ENCODE measurements at regions not wholly inside any gene's neighbourhood (a gene's known extent, or its start where the extent isn't known, plus 50 kb on each side); places are given as distances from the start of the nearest gene placed in this dataset.

DNA sequence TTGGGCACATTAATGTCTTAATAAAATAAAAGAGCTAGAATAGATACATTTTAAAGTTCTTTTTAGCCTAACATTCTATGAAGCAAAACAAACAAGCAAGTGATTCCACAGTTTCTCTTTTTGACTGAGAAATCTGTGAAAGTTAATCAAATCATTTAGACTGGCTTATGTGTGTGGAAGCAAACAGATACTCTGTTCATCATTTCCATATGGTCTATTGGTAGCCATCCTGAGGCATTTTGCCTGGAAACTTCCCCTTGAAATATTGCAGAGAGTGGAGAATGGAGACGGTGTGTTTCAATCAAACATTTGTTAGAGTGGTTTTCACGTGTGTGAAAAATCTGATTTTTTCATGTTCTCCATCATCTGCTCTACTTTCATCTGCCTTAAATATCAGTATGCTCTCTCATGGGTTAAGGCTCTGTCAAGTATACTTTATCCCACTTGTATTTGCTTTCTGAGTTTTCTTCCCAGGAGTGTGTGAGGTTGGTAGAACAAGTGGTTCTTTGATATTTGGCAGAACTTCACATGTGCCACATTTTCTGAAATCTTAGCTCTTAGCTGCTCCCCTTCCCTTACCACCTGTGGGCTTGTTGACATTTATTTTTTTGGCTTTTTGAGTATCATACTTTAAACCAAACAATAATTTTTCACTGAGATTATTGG is 139.1 kb upstream of the PTGFR start:
- no peak for TF ChIP-seq BACH2 (CRISPR knock-in tag; IDR thresholded peaks at IDR 0.05; ENCODE audit: borderline replicate concordance)
- no peak for TF ChIP-seq TCF4 (CRISPR knock-in tag; IDR thresholded peaks at IDR 0.05; ENCODE audit: borderline replicate concordance)
- TF ChIP-seq ZFP30 (CRISPR knock-in tag; IDR thresholded peaks at IDR 0.05): no peak
- TF ChIP-seq ZNF70 (CRISPR knock-in tag; IDR thresholded peaks at IDR 0.05): no peak
- TF ChIP-seq, protein P1, sequence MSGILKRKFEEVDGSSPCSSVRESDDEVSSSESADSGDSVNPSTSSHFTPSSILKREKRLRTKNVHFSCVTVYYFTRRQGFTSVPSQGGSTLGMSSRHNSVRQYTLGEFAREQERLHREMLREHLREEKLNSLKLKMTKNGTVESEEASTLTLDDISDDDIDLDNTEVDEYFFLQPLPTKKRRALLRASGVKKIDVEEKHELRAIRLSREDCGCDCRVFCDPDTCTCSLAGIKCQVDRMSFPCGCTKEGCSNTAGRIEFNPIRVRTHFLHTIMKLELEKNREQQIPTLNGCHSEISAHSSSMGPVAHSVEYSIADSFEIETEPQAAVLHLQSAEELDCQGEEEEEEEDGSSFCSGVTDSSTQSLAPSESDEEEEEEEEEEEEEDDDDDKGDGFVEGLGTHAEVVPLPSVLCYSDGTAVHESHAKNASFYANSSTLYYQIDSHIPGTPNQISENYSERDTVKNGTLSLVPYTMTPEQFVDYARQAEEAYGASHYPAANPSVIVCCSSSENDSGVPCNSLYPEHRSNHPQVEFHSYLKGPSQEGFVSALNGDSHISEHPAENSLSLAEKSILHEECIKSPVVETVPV (CRISPR knock-in tag; IDR thresholded peaks at IDR 0.05): no peak
- TF ChIP-seq, protein P2, sequence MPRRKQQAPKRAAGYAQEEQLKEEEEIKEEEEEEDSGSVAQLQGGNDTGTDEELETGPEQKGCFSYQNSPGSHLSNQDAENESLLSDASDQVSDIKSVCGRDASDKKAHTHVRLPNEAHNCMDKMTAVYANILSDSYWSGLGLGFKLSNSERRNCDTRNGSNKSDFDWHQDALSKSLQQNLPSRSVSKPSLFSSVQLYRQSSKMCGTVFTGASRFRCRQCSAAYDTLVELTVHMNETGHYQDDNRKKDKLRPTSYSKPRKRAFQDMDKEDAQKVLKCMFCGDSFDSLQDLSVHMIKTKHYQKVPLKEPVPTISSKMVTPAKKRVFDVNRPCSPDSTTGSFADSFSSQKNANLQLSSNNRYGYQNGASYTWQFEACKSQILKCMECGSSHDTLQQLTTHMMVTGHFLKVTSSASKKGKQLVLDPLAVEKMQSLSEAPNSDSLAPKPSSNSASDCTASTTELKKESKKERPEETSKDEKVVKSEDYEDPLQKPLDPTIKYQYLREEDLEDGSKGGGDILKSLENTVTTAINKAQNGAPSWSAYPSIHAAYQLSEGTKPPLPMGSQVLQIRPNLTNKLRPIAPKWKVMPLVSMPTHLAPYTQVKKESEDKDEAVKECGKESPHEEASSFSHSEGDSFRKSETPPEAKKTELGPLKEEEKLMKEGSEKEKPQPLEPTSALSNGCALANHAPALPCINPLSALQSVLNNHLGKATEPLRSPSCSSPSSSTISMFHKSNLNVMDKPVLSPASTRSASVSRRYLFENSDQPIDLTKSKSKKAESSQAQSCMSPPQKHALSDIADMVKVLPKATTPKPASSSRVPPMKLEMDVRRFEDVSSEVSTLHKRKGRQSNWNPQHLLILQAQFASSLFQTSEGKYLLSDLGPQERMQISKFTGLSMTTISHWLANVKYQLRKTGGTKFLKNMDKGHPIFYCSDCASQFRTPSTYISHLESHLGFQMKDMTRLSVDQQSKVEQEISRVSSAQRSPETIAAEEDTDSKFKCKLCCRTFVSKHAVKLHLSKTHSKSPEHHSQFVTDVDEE (CRISPR knock-in tag; IDR thresholded peaks at IDR 0.05): no peak
- TF ChIP-seq ZFP3 (CRISPR knock-in tag; IDR thresholded peaks at IDR 0.05): no peak
- no peak for TF ChIP-seq GLIS3 (CRISPR knock-in tag; IDR thresholded peaks at IDR 0.05)
- no peak for TF ChIP-seq RARB (CRISPR knock-in tag; IDR thresholded peaks at IDR 0.05)
- TF ChIP-seq, protein P3, sequence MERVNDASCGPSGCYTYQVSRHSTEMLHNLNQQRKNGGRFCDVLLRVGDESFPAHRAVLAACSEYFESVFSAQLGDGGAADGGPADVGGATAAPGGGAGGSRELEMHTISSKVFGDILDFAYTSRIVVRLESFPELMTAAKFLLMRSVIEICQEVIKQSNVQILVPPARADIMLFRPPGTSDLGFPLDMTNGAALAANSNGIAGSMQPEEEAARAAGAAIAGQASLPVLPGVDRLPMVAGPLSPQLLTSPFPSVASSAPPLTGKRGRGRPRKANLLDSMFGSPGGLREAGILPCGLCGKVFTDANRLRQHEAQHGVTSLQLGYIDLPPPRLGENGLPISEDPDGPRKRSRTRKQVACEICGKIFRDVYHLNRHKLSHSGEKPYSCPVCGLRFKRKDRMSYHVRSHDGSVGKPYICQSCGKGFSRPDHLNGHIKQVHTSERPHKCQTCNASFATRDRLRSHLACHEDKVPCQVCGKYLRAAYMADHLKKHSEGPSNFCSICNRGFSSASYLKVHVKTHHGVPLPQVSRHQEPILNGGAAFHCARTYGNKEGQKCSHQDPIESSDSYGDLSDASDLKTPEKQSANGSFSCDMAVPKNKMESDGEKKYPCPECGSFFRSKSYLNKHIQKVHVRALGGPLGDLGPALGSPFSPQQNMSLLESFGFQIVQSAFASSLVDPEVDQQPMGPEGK (CRISPR knock-in tag; IDR thresholded peaks at IDR 0.05; ENCODE audit: borderline replicate concordance): no peak
- TF ChIP-seq ZNF565 (CRISPR knock-in tag; conservative IDR thresholded peaks at IDR 0.05; ENCODE audit: low read depth): no peak
- no peak for TF ChIP-seq ZNF8 (CRISPR knock-in tag; IDR thresholded peaks at IDR 0.05)
- no peak for TF ChIP-seq CSDC2 (CRISPR knock-in tag; IDR thresholded peaks at IDR 0.05)
